Caco-2 (cell line): ENCODE measurements at regions not wholly inside any gene's neighbourhood (a gene's known extent, or its start where the extent isn't known, plus 50 kb on each side); places are given as distances from the start of the nearest gene placed in this dataset.

Experiments used
- BruUV-seq: library from RNA; stranded (reverse); fragments of 400-500 nt; replicated peaks from 2 replicates; lab custom pipeline; 2021; lab: Mats Ljungman, UMichigan
- CTCF ChIA-PET: fragments of 300-600 bp; sonication (Branson Sonifier 250); formaldehyde crosslinking; loops from one replicate; lab custom pipeline; 2022; ENCODE audit warnings: antibody characterized with exemption; lab: Charles Lee
- POLR2A ChIA-PET: fragments of 300-600 bp; sonication (Branson Sonifier 250); formaldehyde crosslinking; loops from one replicate; lab custom pipeline; 2022; ENCODE audit warnings: antibody characterized with exemption; lab: Charles Lee
- DNase-seq, 2 experiments: peaks; one replicate each; pipeline versions ENCODE4 v3.0.0 to v3.0.0-alpha.2; 2020 to 2022
- H3K27me3 ChIP-seq: replicated peaks from 2 replicates; pipeline ENCODE4 v1.6.0; 2011; ENCODE audit warnings: low read length; ENCODE audit not compliant: control insufficient read depth, insufficient read depth
- H3K36me3 ChIP-seq: 2 replicates; pipeline ENCODE4 v1.5.1; 2011; ENCODE audit warnings: low read length; ENCODE audit not compliant: control insufficient read depth, insufficient read depth
- H3K4me1 ChIP-seq: fragments of 250-450 bp; sonication (Bioruptor Pico); 2 replicates; pipeline ENCODE4 v1.5.1; 2020; ENCODE audit warnings: mild to moderate bottlenecking
- H3K4me3 ChIP-seq: 2 replicates; pipeline ENCODE4 v1.5.1; 2011; ENCODE audit warnings: low read depth, mild to moderate bottlenecking, control low read depth, low read length
- H3K9me3 ChIP-seq: fragments of 250-450 bp; sonication (Bioruptor Pico); 2 replicates; pipeline ENCODE4 v1.5.1; 2020; ENCODE audit warnings: mild to moderate bottlenecking, moderate library complexity
- H3K27ac Mint-ChIP-seq: one replicate; pipeline ENCODE4 v1.8.0; 2022; ENCODE audit warnings: mixed read lengths; ENCODE audit not compliant: unreplicated experiment
- H3K27me3 Mint-ChIP-seq: one replicate; pipeline ENCODE4 v1.8.0; 2022; ENCODE audit warnings: mixed read lengths; ENCODE audit not compliant: insufficient read depth, unreplicated experiment
- H3K36me3 Mint-ChIP-seq: one replicate; pipeline ENCODE4 v1.8.0; 2022; ENCODE audit warnings: mild to moderate bottlenecking, mixed read lengths; ENCODE audit not compliant: insufficient read depth, unreplicated experiment
- H3K4me1 Mint-ChIP-seq: one replicate; pipeline ENCODE4 v1.8.0; 2022; ENCODE audit warnings: low read depth, mixed read lengths; ENCODE audit not compliant: unreplicated experiment
- H3K4me3 Mint-ChIP-seq: one replicate; pipeline ENCODE4 v1.8.0; 2022; ENCODE audit warnings: mild to moderate bottlenecking, moderate library complexity, mixed read lengths; ENCODE audit not compliant: unreplicated experiment
- H3K9me3 Mint-ChIP-seq: one replicate; pipeline ENCODE4 v1.8.0; 2022; ENCODE audit warnings: mixed read lengths; ENCODE audit not compliant: unreplicated experiment
- intact Hi-C: fragments of 100-400 bp; cut with micrococcal nuclease; formaldehyde crosslinking; loops from one replicate; pipeline ENCODE4 v1.10.0; 2022; ENCODE audit not compliant: unreplicated experiment
- TF ChIP-seq, protein P1 (sequence below), 2 experiments: fragments of 200-600 bp in 1 of 2; IDR thresholded peaks; 1 replicate in 1 of 2; 2 replicates in 1 of 2; pipeline versions ENCODE4 v1.5.1 to v1.8.0; 2011 to 2022; ENCODE audit warnings: antibody characterized with exemption in 1 of 2, control low read depth in 1 of 2, inconsistent platforms in 1 of 2, low read depth in 1 of 2, low read length in 1 of 2, mild to moderate bottlenecking in 1 of 2, moderate library complexity in 1 of 2; ENCODE audit not compliant: insufficient read depth in 1 of 2, severe bottlenecking in 1 of 2, unreplicated experiment in 1 of 2

DNA sequence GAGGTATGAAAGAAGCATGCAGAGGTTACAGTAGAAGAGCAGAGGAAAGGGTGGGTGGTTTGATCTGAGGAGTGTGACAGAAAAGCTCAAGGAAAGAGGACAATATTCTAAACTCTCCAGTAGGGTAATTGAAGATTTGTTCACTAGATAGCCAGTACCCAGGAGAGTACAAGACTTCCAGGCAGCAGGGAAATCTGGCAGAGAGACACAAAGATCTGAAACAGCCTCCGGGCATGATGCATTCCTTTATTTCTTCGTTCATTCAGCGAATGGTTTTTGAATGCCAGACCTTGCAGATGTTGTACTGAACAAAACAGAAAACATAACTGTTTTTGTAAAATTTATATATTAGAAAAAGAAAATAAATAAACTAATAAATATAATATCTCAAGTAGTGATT lies 766.6 kb downstream of the FAT4 start:
- H3K27me3 Mint-ChIP-seq = no peaks in the 10 kb centered on the region
- TF ChIP-seq, protein P1, sequence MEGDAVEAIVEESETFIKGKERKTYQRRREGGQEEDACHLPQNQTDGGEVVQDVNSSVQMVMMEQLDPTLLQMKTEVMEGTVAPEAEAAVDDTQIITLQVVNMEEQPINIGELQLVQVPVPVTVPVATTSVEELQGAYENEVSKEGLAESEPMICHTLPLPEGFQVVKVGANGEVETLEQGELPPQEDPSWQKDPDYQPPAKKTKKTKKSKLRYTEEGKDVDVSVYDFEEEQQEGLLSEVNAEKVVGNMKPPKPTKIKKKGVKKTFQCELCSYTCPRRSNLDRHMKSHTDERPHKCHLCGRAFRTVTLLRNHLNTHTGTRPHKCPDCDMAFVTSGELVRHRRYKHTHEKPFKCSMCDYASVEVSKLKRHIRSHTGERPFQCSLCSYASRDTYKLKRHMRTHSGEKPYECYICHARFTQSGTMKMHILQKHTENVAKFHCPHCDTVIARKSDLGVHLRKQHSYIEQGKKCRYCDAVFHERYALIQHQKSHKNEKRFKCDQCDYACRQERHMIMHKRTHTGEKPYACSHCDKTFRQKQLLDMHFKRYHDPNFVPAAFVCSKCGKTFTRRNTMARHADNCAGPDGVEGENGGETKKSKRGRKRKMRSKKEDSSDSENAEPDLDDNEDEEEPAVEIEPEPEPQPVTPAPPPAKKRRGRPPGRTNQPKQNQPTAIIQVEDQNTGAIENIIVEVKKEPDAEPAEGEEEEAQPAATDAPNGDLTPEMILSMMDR (IDR thresholded peaks at IDR 0.05; ENCODE audit: insufficient read depth in 1 of 2, low read depth in 1 of 2, low read length in 1 of 2, severe bottlenecking in 1 of 2, unreplicated experiment in 1 of 2) = no peak

DNA sequence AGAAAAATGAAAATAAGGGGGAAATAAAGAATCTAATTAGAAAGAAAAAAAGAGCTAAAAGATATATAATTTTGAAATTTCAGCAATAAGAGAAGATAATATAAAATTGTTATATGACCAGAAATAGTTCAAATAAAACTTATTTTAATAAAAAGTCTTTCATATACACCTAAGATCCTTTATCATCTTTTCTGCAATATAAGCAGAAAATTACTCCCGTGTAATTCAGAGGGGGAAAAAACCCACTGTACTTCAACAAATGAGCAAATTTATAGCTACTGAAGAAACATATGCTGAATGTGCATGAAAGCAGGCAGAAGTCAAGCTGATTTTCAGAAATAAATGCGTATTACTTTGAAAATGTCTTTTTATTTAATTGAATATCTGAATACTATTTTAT lies 771.3 kb downstream of the FAT4 start:
- H3K4me1 ChIP-seq = no peaks in the 10 kb centered on the region
- DNase-seq = no peak
- no peaks in the 10 kb centered on the region for H3K27me3 ChIP-seq
- Mint-ChIP-seq H3K27me3 (no peaks in the 10 kb centered on the region), H3K4me3 (no peak overlapping the region), H3K27ac (no peak overlapping the region), H3K9me3 (no peaks in the 10 kb centered on the region), H3K36me3 (no peaks in the 10 kb centered on the region), H3K4me1 (no peaks in the 10 kb centered on the region)
- intact Hi-C loops = no loop called here
- no peak overlapping the region for H3K4me3 ChIP-seq
- ChIA-PET POLR2A (no interaction called here), CTCF (no interaction called here)
- BruUV-seq = no TSS peak
- TF ChIP-seq, protein P1 (IDR thresholded peaks at IDR 0.05; ENCODE audit: insufficient read depth in 1 of 2, low read depth in 1 of 2, low read length in 1 of 2, severe bottlenecking in 1 of 2, unreplicated experiment in 1 of 2) = no peak
- no peaks in the 10 kb centered on the region for H3K9me3 ChIP-seq
- H3K36me3 ChIP-seq = no peaks in the 10 kb centered on the region

More for the DNA sequence above, 766.6 kb downstream of the FAT4 start:
- H3K4me3 ChIP-seq = no peak overlapping the region
- no peak overlapping the region for H3K4me3 Mint-ChIP-seq
- ChIA-PET POLR2A (no interaction called here), CTCF (no interaction called here)
- H3K4me1 ChIP-seq = no peaks in the 10 kb centered on the region
- DNase-seq = no peak
- H3K27ac Mint-ChIP-seq = no peak overlapping the region
- no peaks in the 10 kb centered on the region for H3K4me1 Mint-ChIP-seq
- no TSS peak for BruUV-seq
- no peaks in the 10 kb centered on the region for H3K36me3 ChIP-seq
- no peaks in the 10 kb centered on the region for H3K36me3 Mint-ChIP-seq
- no peaks in the 10 kb centered on the region for H3K27me3 ChIP-seq
- no peaks in the 10 kb centered on the region for H3K9me3 ChIP-seq
- intact Hi-C loops = no loop called here
- no peaks in the 10 kb centered on the region for H3K9me3 Mint-ChIP-seq

DNA sequence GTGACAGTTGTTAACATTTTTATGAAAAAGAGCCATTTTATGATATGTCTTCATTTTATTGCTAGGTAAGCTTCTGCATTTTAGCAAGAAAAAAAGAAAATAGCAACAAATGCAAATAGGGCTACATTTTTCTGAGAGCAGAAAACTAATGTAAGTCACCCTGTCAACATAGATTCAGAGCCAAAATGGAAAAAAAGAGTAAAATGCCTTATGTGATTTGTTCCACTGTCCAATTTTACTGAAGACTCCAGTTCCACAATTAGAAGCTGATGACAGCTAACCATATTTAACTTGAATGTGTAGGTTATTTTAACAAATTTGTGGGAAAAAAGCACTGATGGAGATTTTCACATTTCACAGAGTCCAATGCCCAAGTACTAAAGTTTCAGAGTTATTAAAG lies 772.3 kb downstream of the FAT4 start:
- H3K4me3 Mint-ChIP-seq = no peak overlapping the region
- intact Hi-C loops = no loop called here
- TF ChIP-seq, protein P1 (IDR thresholded peaks at IDR 0.05; ENCODE audit: insufficient read depth in 1 of 2, low read depth in 1 of 2, low read length in 1 of 2, severe bottlenecking in 1 of 2, unreplicated experiment in 1 of 2) = no peak
- Histone ChIP-seq H3K4me3 (no peak overlapping the region), H3K4me1 (no peaks in the 10 kb centered on the region), H3K27me3 (no peaks in the 10 kb centered on the region), H3K9me3 (no peaks in the 10 kb centered on the region), H3K36me3 (no peaks in the 10 kb centered on the region)
- H3K27ac Mint-ChIP-seq = no peak overlapping the region
- BruUV-seq = no TSS peak
- POLR2A ChIA-PET = no interaction called here
- no peaks in the 10 kb centered on the region for H3K27me3 Mint-ChIP-seq
- no peaks in the 10 kb centered on the region for H3K4me1 Mint-ChIP-seq
- no peaks in the 10 kb centered on the region for H3K36me3 Mint-ChIP-seq
- DNase-seq = no peak
- no peaks in the 10 kb centered on the region for H3K9me3 Mint-ChIP-seq
- CTCF ChIA-PET = no interaction called here
